HG03558 (cell line): ENCODE measurements at regions not wholly inside any gene's neighbourhood (a gene's known extent, or its start where the extent isn't known, plus 50 kb on each side); places are given as distances from the start of the nearest gene placed in this dataset.

Experiments
- ATAC-seq: cut with Tn5 transposase; IDR thresholded peaks from one replicate; pipeline ENCODE4 v1.9.1; 2021; ENCODE audit warnings: moderate number of reproducible peaks; ENCODE audit not compliant: unreplicated experiment; ENCODE audit errors: extremely low read depth

DNA sequence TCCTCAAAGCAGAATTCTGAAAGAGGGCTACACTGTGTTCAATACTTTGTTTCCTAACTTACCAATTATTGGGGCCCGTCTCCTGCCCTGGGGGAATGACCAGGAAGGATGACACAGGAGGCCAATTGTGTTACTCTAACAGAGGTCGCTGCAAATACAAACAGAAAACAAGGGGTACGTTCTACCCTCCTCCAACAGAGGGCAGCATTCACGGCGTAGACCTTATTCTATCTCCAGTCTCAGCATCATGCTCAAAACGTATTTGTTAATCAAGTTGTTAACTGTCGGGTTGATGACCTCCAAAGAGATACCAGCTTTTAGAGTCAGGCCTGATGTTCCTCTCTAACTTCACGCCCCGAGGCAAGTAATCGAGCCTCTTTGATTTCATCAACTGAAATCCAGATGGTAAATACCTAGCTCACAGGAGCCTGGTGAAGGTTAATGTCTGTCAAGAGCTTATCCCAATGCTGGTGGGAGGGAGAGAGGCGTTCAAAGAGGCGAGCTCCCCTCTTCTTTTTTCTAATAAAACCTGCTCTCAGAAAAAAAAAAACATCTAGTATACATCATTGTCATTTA is 181.0 kb upstream of the KCNIP4 start:
- ATAC-seq: no peak

DNA sequence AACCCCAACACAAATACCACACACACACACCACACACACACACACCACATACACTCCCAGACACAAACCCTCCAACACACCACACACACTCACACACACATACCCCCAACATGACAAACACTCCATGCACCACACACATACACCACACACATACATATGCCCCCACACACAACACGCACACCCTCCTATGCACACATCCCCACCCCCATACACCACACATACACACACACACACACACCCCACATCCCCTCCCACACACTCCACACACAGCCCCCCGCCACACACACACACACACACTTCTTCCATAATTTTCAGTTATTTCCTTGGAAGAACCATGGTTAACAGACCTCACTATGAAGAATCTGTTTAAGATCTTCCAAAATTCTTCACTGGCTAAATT is 173.5 kb upstream of the KCNIP4 start:
- ATAC-seq: no peak

DNA sequence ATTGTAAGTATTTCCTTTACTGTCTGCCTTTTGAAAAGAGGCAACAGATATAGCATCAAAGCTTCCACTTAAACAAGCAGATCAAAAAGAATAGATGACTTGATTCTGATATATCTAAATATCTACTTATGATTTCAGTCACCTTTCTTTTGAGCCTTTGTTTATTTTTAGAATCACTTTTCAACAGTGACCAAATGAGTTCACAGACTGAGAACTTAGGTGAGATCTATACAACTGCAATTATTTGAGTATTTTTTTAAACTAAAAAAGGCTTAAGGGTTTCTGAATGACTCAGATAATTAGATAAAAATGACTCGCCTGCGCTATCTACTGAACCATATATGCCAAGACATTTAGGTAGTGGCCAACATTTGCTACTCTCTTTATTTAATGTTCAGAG is 166.7 kb upstream of the KCNIP4 start:
- no peak for ATAC-seq

DNA sequence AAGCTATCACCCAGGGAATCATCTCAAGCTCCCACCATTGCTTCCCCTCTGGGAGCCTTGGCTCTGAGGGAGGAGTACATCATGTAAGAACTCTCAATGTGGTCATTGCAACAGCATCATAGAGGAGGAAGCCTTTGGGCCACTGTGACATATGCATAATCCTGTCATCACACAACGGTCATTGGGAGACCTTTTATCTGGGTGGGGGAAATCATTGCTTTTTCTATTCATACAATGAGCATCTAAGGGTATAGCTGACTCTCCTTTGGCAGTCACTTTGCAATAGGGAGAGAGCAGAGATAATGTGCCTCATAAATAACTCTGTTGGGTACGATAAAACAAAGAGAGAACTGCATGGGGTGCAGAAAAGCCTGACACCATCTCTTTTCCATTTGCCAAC is 155.2 kb upstream of the KCNIP4 start:
- ATAC-seq: no peak

DNA sequence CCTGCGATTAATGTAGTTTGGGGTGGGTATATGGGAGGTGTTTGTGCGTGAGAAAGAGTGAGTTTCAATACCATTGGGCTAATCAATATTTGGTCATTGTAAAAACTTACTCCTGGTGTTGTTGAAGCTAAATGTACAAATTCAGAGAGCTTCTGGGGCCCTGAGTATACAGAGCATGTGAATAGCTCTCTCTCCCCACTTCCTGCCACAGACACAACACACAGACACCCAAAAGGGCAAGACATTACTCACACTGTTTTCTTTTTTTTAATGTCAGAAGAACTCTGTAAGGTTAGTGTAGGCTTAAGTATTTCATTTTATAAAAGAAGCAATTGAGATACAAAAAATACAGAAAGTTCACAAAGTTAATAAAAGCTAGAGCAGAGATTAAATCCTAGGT is 151.3 kb upstream of the KCNIP4 start:
- ATAC-seq: no peak

DNA sequence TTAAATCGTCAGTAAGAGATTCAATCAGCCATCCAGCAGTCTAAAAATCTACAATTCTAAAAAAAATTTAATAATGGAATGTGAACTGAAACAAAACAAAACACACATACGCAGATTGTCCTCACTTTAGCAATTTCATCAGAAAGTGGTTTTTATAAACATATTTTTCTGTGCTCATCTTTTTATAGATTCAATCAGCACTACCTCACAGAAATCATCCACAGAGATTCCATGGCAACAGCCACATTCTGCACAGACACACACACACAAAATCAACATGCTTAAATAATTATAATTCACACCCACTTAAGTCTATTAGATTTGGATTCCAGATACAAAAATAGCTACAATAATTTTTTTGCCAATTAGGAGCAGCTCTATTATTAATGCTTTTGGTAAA is 149.0 kb upstream of the KCNIP4 start:
- ATAC-seq: no peak

DNA sequence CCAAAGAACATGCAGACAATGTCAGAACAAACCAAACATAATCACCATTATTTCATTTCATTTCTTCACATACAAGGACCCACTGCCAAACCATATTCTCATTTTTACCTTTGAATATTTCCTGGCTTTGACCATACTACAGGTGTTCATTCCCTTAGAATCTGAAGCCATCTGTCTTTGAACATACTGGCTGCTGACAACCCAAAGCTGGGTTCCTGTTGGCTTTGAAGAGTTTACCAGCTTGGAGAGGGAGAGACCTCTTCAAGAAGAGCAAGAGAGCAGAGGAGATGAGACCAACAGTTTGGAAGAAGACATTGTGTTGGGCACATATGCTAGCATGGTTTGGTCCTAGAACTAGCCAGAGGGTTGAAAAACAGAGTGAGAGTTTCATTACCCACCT is 145.6 kb upstream of the KCNIP4 start:
- ATAC-seq: no peak

DNA sequence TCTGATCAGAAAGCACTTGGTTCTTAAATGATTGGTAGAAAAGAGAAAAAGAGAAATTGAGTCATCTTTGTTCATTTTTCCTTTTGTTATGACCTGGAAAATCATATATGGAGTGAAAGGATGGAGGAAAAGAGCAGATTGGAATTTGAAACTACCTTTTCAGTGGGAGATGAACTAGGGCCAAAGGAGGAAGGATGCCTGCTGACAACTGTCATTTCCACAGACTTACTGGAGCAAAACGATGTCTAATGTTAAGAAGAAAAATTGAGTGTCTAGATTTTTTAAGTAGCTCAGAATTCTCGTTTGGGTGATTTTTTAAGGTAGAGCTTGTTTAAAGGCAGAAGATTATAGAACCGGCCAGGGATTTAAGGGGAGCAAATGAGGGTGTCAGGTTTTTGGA is 144.6 kb upstream of the KCNIP4 start:
- no peak for ATAC-seq

DNA sequence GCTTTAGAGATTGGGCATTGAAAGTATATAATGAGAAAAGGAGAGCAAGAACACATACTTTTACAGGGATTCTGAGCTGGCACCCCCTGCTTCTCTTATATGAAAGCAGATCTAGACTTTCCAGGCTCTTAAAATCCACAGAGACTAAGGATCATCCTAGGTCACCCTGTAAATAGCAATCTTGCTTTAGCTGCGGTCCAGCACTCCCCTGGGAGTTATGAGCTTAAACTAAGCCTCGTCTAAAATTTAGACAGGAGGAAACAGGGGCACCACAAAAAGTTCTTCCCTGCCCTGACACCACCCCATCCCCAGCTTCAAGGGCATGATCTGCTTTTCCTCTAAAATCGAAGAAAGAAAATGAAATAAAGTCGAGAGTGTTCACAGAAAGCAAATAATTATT is 143.3 kb upstream of the KCNIP4 start:
- no peak for ATAC-seq

DNA sequence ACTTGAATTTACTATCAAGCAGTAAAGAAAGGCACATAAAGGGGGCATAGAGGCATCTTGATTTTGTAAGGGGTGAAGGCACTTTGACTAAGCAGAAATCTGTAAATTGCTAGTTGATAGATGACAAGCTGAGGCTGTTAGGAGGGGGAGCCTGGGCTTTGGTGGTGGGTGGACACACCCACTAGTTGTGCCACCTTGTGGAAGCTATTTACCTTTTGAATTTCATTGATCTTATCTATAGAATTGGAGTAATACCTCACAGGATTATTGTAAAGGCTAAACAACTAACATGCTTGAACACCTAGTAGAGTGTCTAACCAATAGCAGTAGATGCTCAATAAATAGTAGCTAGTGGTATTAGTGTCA is 142.8 kb upstream of the KCNIP4 start:
- ATAC-seq: no peak

DNA sequence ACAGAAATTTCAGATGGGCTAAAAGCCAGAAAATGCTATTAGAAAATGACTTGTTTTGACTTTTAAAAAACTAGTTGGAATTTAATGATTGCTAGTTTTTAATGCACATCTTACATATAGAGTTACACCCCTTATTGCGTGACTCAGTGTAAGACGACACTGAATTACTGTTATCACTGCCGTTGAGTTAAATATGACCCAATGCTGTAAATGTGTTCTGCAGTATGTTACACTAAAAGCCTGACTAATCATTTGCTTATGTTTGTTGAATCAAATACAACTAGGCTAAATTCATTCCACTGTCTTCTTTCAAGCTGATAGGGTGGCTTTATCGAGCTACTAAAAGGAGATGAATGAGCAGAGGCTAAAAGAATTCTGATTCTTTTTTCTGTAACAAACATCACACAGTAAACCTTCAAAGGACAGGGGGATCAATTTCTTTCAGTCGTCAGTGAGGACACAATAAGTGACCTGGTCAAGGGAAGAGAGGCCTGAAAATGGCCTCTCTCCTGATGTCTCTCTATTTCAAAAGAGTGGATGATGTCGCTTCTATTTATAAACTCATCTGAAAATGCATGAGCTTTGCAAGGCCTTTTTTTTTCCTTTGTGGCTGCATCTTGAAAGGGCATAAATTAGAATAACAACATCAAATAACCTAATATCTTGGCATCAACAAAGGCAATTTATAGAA is 142.2 kb upstream of the KCNIP4 start:
- ATAC-seq: no peak

DNA sequence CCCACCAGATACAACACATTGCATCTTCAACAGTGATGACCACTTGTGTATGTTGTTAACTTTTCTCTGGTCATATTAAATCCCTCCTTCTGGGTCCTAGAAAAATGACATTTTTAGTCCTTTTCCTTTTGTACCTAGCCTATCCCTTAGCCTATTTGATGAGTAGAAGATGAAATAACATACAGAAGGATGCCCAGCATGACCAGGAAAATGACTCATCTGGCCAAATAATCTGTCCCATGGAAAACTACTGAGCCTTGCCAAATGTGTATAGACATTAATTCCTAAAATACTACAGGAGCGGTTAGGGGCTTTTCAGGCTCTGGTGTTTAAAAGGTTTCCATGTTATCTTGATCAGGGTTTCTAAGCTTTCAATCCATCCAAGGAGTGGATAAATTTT is 129.0 kb upstream of the KCNIP4 start:
- no peak for ATAC-seq

DNA sequence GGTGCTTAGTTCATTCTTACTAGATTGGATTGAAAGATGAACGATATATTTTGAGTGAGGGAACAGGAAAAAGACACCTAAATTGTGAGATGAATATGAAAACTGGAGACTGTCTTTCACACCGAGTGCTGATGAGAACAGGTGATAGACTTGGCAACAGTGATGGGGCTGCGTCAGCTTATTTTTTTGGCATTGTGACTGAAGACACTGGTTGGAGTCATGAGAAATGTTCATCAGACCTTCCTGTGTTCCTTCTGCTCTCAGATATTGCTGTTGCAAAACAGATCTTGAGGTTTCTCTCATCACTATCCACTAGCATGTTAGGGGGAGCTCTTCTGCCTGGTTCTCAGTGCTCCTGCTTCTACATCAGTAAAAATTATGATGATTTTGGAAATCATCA is 124.2 kb upstream of the KCNIP4 start:
- ATAC-seq: no peak

DNA sequence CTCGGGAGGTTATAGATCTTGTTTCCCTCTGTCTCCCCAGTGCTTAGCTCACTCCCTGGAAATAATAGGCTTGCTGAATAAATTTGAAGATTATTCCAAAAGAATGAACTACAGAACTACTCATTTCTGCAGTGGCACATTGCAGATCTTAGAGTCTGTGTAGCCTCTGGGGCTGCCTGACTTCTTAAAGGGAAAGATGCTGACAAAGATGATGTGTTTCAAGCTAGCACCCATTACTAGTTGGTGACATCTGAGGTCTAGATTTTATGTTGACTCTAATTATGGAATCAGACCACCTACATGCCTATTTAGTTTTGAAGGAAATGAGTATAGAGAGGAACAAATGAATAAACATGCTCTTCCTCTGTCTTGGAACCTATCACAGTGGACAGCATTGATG is 123.7 kb upstream of the KCNIP4 start:
- ATAC-seq: no peak

DNA sequence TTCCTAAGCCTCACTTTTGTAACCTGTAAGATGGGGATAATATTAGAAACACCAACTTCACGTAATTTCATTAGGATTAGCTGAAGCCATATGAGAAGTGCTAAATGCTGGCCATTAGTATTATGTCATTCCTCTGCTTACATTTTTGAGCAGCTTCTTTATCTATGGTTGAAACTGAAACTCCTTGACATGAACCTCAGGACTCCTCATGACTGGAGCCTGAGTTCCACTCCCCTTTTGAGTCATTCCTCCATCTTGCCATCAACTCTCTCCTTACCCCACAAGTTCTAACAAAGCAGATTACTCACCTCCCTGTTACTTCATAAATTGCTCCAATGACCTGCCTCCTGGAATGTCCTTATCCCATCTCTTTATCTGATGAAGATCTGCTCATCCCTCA is 123.2 kb upstream of the KCNIP4 start:
- peak; percentile 70 for ATAC-seq

DNA sequence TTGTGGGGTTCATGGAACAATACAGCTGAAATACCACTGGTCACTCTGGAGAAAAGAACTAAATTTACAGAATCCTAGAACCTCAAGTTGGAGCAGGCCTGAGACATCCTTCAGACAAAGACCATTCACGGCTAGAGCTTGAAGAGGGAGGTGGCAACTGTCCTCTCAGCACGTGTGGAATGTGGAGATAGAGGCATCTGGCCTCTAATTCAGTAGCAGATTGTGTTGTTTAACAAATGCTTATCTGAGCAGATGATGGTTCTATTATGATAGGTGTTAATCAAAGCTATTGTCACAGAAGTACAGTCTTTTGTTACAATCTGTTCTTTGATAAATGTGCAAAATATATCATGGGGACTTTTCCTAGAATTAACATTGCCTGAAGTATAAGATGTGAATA is 121.7 kb upstream of the KCNIP4 start:
- ATAC-seq: no peak

DNA sequence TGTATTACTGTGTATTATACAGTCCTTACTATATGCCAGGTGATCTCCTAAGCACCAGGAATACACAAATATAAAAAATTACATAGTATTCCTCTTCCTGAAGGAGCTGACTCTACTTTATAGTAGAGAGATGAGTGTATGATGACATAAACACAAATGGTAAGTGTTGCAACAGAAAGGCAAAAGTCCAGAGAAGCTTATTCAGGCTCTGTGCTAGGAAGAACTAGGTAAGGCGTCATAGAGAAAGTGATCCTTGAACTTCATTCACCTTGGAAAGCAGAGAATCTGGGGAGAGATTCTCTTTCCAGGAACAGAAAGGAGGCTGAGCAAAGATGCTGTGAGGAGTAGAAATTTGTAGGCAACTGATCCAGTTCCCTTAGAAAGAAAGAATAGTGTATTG is 115.0 kb upstream of the KCNIP4 start:
- ATAC-seq: no peak

DNA sequence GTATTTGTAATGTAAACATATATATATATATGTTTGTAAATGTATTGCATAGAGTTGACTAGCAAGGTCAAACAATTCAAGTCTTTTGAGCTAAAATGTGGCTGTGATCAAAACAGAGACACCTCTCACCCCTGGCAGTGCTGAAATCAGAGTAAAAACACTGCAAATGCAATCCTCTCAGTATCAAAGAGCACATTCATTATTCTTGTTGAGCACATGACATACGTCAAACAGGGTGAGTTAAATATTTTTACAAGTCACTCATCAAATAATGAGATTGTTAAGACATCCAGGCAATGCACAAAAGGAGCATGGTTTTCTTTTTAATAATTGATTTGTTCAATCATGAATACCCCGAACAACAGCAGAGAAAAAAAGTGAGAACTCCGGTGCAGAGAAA is 114.1 kb upstream of the KCNIP4 start:
- no peak for ATAC-seq

DNA sequence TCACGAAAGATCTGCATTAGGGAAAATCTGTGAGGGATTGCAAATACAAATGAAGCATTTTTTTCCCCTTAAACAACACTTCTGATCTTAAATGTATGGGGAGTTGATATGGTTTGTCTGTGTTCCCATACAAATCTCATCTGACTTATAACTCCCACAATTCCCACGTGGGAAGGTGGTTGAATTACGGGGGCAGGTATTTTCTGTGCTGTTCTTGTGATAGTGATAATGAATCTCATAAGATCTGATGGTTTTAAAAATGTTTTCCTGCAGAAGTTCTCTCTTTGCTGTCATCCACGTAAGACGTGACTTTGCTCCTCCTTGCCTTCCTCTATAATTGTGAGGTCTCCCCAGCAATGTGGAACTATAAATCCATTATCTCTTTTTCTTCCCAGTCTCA is 107.4 kb upstream of the KCNIP4 start:
- no peak for ATAC-seq

DNA sequence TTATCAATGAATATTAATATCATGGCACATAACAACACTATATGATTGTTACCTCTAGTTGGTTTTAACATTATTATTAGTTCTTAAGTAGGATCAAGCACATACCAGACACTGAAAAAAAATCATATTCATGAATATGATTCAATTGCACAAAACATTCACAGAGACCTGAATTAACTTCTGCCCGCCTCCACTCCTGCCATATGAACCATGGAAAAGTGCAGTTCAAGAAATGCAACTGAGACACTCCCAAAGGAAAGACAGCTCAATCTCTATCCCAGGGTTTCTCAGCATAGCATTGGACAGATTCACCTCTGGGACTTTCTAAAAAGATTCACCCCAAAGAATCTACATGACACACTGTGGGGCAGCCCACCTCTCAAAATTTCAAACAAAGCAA is 103.5 kb upstream of the KCNIP4 start:
- ATAC-seq: no peak

DNA sequence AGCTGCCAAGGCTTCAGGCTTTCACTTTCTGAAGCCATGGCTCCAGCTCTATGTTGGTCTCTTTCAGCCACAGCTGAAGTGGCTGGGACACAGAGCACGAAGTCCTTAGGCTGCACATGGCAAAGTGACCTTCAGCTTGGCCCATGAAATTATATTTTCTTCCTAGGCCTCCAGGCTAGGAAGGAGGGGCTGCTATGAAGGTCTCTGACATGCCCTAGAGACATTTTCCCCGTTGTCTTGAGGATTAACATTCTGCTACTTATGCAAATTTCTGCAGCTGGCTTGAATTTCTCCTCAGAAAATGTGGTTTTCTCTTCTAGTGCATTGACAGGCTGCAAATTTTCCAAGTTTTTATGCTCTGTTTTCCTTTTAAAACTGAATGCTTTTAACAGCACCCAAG is 99.8 kb upstream of the KCNIP4 start:
- ATAC-seq: no peak

DNA sequence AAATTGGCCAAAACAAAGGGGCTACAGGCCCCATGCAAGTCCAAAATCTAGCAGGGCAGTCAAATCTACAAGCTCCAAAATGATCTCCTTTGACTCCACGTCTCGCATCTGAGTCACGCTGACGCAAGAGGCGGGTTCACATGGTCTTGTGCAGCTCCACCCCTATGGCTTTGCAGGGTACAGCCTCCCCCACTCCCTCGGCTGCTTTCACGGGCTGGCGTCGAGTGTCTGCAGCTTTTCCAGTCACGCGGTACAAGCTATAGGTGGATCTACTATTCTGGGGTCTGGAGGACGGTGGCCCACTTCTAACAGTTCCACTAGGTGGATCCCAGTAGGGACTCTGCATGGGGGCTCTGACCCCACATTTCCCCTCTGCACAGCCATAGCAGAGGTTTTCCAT is 99.2 kb upstream of the KCNIP4 start:
- ATAC-seq: no peak
